Body of pancreas (tissue), 4 donors: ENCODE measurements at regions not wholly inside any gene's neighbourhood (a gene's known extent, or its start where the extent isn't known, plus 50 kb on each side); places are given as distances from the start of the nearest gene placed in this dataset.

ENCODE experiments used
- ATAC-seq: fragments of 150-250 bp; one replicate; pipeline ENCODE4 v1.9.1; 2016
- DNase-seq, 4 donors: peaks; one replicate each; pipeline ENCODE4 v3.0.0-alpha.2; 2019
- H3K27ac ChIP-seq, 4 donors: fragments of 200-600 bp; sonication (generic); 1 replicate in 3 of 4; 2 replicates in 1 of 4; pipeline versions ENCODE4 v1.5.1 to v1.6.1; 2016 to 2019; ENCODE audit warnings: mild to moderate bottlenecking in 1 of 4, mixed read lengths in 1 of 4, moderate library complexity in 1 of 4
- H3K27me3 ChIP-seq, 2 donors: fragments of 200-600 bp; sonication (generic); one replicate each; pipeline ENCODE4 v1.6.0; 2016; ENCODE audit warnings: mild to moderate bottlenecking in 1 of 2
- H3K36me3 ChIP-seq, 2 donors: fragments of 200-600 bp; sonication (generic); replicated peaks in 1 of 2; 2 replicates each; pipeline ENCODE4 v1.5.1; 2016; ENCODE audit warnings: low read depth in 2 of 2; ENCODE audit not compliant: insufficient read depth in 1 of 2
- H3K4me1 ChIP-seq: fragments of 200-600 bp; sonication (generic); one replicate; pipeline ENCODE4 v1.6.0; 2016
- H3K4me3 ChIP-seq, 2 donors: fragments of 200-600 bp; sonication (generic); 1 replicate in 1 of 2; 2 replicates in 1 of 2; pipeline ENCODE4 v1.5.1; 2016 to 2019
- H3K9me3 ChIP-seq, 3 donors: fragments of 200-600 bp; sonication (generic); 1 replicate in 2 of 3; 2 replicates in 1 of 3; pipeline ENCODE4 v1.5.1; 2016
- CTCF ChIP-seq, 7 experiments: fragments of 450-650 bp in 4 of 7; fragments of 200-600 bp in 3 of 7; sonication (generic) in 3 of 7; IDR thresholded peaks; one replicate each; pipeline ENCODE4 v1.5.1; 2016 to 2019; ENCODE audit warnings: antibody characterized with exemption in 7 of 7
- POLR2A ChIP-seq, 3 donors: fragments of 450-650 bp; IDR thresholded peaks; one replicate each; pipeline ENCODE4 v1.6.1; 2016; ENCODE audit warnings: antibody characterized with exemption in 3 of 3, mild to moderate bottlenecking in 2 of 3
- WGBS, 2 donors: methylation state at CpG; one replicate each; pipeline ENCODE4 v1.1.5; 2017; 5-methylcytosine and 5-hydroxymethylcytosine counted together
- intact Hi-C: fragments of 100-400 bp; cut with DNase I; formaldehyde crosslinking; loops from one replicate; pipeline ENCODE4 v1.15.1; 2023

- Histone ChIP-seq H3K27me3 (no peaks in the 10 kb centered on the region), H3K36me3 (no peaks in the 10 kb centered on the region), H3K27ac (no peak overlapping the region), H3K4me1 (peaks cover 12% of the 10 kb centered on the region), H3K4me3 (no peak overlapping the region), H3K9me3 (no peaks in the 10 kb centered on the region)
- intact Hi-C loops, result no loop called here
- ATAC-seq (no peak), DNase-seq (no peak)
- 83 to 86% methylated on average over 10 of the region's 10 CpGs for WGBS, 2 donors
- no peak for TF ChIP-seq CTCF (IDR thresholded peaks at IDR 0.05)
- no peak for TF ChIP-seq POLR2A (IDR thresholded peaks at IDR 0.05)
Measured at GRCh38 chr4:189198624-189199023, 742.0 kb upstream of the FRG1 start.

GRCh38 chr4:189200353-189200752 lies 740.3 kb upstream of the FRG1 start:
- intact Hi-C loops, result loop anchor here (10.0 kb wide), 1 partner anchor 1596 kb away; no protein-coding TSS in a partner anchor
- no peaks in the 10 kb centered on the region for H3K9me3 ChIP-seq
- 74 to 76% methylated on average over 7 of the region's 7 CpGs for WGBS, 2 donors
- no peak overlapping the region for H3K4me3 ChIP-seq
- DNase-seq (no peak), ATAC-seq (no peak)
- H3K4me1 ChIP-seq, result peaks cover 12% of the 10 kb centered on the region
- no peak overlapping the region for H3K27ac ChIP-seq
- H3K27me3 ChIP-seq, result no peaks in the 10 kb centered on the region
- TF ChIP-seq POLR2A (IDR thresholded peaks at IDR 0.05), result no peak
- TF ChIP-seq CTCF (IDR thresholded peaks at IDR 0.05), result no peak
- H3K36me3 ChIP-seq, result no peaks in the 10 kb centered on the region

DNA sequence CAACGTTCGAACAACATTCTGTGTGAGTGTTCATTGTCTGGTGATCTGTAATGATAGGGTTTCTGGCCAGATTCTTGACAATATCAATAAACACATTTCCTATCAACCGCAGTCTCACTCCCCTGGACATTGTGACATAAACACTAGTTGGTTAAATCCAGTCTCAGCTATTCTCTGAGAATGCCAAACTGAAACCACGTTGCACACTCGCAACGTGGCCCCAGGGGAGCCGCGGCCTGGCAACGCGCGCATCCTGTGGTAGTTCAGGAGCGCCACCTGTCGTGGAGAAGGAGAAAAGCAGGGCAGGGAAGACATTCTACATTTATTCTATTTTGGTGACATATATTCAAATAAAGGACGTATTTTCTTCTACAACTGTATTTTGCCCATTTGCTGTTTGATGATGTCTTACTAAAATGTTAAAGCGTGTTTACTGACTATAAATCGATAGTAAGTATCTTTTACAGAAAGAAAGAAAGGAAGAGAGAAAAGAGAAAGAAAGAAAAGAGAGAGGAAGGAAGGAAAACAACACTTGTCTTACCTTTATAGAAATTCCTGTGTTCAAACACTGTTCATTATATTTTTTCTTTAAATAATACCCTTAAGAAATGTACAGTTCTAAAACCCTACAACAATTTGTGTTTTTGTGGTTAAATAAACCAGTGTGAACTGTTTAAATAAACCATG lies 738.3 kb upstream of the FRG1 start:
- 4% methylated on average over 16 of the region's 16 CpGs for WGBS, 2 donors
- intact Hi-C loops, result loop anchor here (10.0 kb wide), 1 partner anchor 1598 kb away; no protein-coding TSS in a partner anchor
- DNase-seq (peak; percentile 54 to 68 (median 60)), ATAC-seq (peak; percentile 72)
- Histone ChIP-seq H3K4me1 (peaks cover 12% of the 10 kb centered on the region), H3K4me3 (no peak overlapping the region), H3K27ac (no peak overlapping the region), H3K36me3 (no peaks in the 10 kb centered on the region), H3K27me3 (no peaks in the 10 kb centered on the region), H3K9me3 (no peaks in the 10 kb centered on the region)
- no peak for TF ChIP-seq POLR2A (IDR thresholded peaks at IDR 0.05)
- peak; percentile 69 to 90 (median 79) for TF ChIP-seq CTCF (IDR thresholded peaks at IDR 0.05)

- DNase-seq, result no peak
- Histone ChIP-seq H3K27me3 (no peaks in the 10 kb centered on the region), H3K27ac (no peak overlapping the region), H3K4me3 (no peak overlapping the region), H3K36me3 (no peaks in the 10 kb centered on the region), H3K4me1 (peaks cover 12% of the 10 kb centered on the region), H3K9me3 (no peaks in the 10 kb centered on the region)
- WGBS, 2 donors, result 35 to 37% methylated on average over 8 of the region's 8 CpGs
- intact Hi-C loops, result loop anchor here (10.0 kb wide), 1 partner anchor 1598 kb away; no protein-coding TSS in a partner anchor
- ATAC-seq, result peak; percentile 27
- no peak for TF ChIP-seq POLR2A (IDR thresholded peaks at IDR 0.05)
- no peak for TF ChIP-seq CTCF (IDR thresholded peaks at IDR 0.05)
Measured at GRCh38 chr4:189202869-189203271, 737.8 kb upstream of the FRG1 start.

GRCh38 chr4:189204616-189205015 lies 736.1 kb upstream of the FRG1 start:
- Histone ChIP-seq H3K36me3 (no peaks in the 10 kb centered on the region), H3K27ac (no peak overlapping the region), H3K27me3 (no peaks in the 10 kb centered on the region), H3K9me3 (no peaks in the 10 kb centered on the region), H3K4me3 (no peak overlapping the region), H3K4me1 (peaks cover 12% of the 10 kb centered on the region)
- 40 to 48% methylated on average over 8 of the region's 8 CpGs for WGBS, 2 donors
- intact Hi-C loops, result loop anchor here (10.0 kb wide), 1 partner anchor 1600 kb away; no protein-coding TSS in a partner anchor
- no peak for ATAC-seq
- no peak for DNase-seq
- no peak for TF ChIP-seq POLR2A (IDR thresholded peaks at IDR 0.05)
